SK-N-SH treated with all-trans-retinoic acid at 6 μM for 48 hours (cell line): ENCODE measurements at regions not wholly inside any gene's neighbourhood (a gene's known extent, or its start where the extent isn't known, plus 50 kb on each side); places are given as distances from the start of the nearest gene placed in this dataset.
A peak's percentile ranks its signal among the peaks of the same experiment; 100 is the strongest.
"Not testable (repeated sequence)": the region's sequence is repeated elsewhere in the genome, so short reads cannot be mapped to it uniquely, and the experiment has no call there.

Experiments used
- ATAC-seq: fragments of 200-7000 bp; cut with Tn5 transposase; 3 replicates; pipeline ENCODE4 v1.9.1; 2020; ENCODE audit warnings: mild to moderate bottlenecking, moderate library complexity
- ARNTL ChIP-seq: fragments of 450-650 bp; formaldehyde crosslinking; IDR thresholded peaks from 2 replicates; pipeline ENCODE4 v1.5.0; 2020; ENCODE audit warnings: low read depth, mild to moderate bottlenecking, moderate library complexity, borderline replicate concordance
- BACH2 ChIP-seq: fragments of 250-450 bp; sonication (Bioruptor Pico); IDR thresholded peaks from 2 replicates; pipeline ENCODE4 v1.9.0; 2021; ENCODE audit warnings: mild to moderate bottlenecking, borderline replicate concordance
- CSDC2 ChIP-seq: fragments of 250-450 bp; sonication (Bioruptor Pico); IDR thresholded peaks from 2 replicates; pipeline ENCODE4 v1.5.0; 2020; ENCODE audit warnings: mild to moderate bottlenecking, moderate library complexity
- ISL1 ChIP-seq: fragments of 250-450 bp; sonication (Bioruptor Pico); IDR thresholded peaks from 2 replicates; pipeline ENCODE4 v2.1.2; 2022; ENCODE audit warnings: mild to moderate bottlenecking, moderate library complexity
- OSR1 ChIP-seq: fragments of 250-450 bp; sonication (Bioruptor Pico); IDR thresholded peaks from 2 replicates; pipeline ENCODE4 v1.8.0; 2022; ENCODE audit warnings: moderate library complexity, mild to moderate bottlenecking, inconsistent platforms
- POU6F1 ChIP-seq: fragments of 250-450 bp; sonication (Bioruptor Pico); IDR thresholded peaks from 2 replicates; pipeline ENCODE4 v1.8.0; 2021; ENCODE audit warnings: low read depth, mild to moderate bottlenecking, moderate library complexity, borderline replicate concordance
- PPARA ChIP-seq: fragments of 250-450 bp; sonication (Bioruptor Pico); IDR thresholded peaks from 2 replicates; pipeline ENCODE4 v1.5.0; 2020; ENCODE audit warnings: mild to moderate bottlenecking, borderline replicate concordance
- RARB ChIP-seq: fragments of 250-450 bp; sonication (Bioruptor Pico); IDR thresholded peaks from 2 replicates; pipeline ENCODE4 v1.8.0; 2021; ENCODE audit warnings: mild to moderate bottlenecking, moderate library complexity
- SNAI2 ChIP-seq: fragments of 250-450 bp; sonication (Bioruptor Pico); IDR thresholded peaks from 2 replicates; pipeline ENCODE4 v1.5.0; 2020; ENCODE audit warnings: mild to moderate bottlenecking, moderate library complexity
- TCF4 ChIP-seq: fragments of 250-450 bp; sonication (Bioruptor Pico); IDR thresholded peaks from 2 replicates; pipeline ENCODE4 v1.8.0; 2021; ENCODE audit warnings: mild to moderate bottlenecking, moderate library complexity, borderline replicate concordance
- TOX ChIP-seq: fragments of 250-450 bp; sonication (Bioruptor Pico); IDR thresholded peaks from 2 replicates; pipeline ENCODE4 v1.8.0; 2021; ENCODE audit warnings: mild to moderate bottlenecking, moderate library complexity, borderline replicate concordance
- ZC3H10 ChIP-seq: fragments of 250-450 bp; sonication (Bioruptor Pico); IDR thresholded peaks from 2 replicates; pipeline ENCODE4 v1.5.1; 2021; ENCODE audit warnings: mild to moderate bottlenecking, moderate library complexity
- ZFP3 ChIP-seq: fragments of 250-450 bp; sonication (Bioruptor Pico); IDR thresholded peaks from 2 replicates; pipeline ENCODE4 v1.5.0; 2020; ENCODE audit warnings: mild to moderate bottlenecking, moderate library complexity
- ZFP30 ChIP-seq: fragments of 450-650 bp; formaldehyde crosslinking; IDR thresholded peaks from 2 replicates; pipeline ENCODE4 v1.5.0; 2022; ENCODE audit warnings: mild to moderate bottlenecking, moderate library complexity
- ZNF565 ChIP-seq: fragments of 450-650 bp; formaldehyde crosslinking; conservative IDR thresholded peaks from 2 replicates; pipeline ENCODE4 v1.5.0; 2020; ENCODE audit warnings: low read depth, mild to moderate bottlenecking, moderate library complexity
- ZNF70 ChIP-seq: fragments of 450-650 bp; formaldehyde crosslinking; IDR thresholded peaks from 2 replicates; pipeline ENCODE4 v1.5.0; 2020; ENCODE audit warnings: mild to moderate bottlenecking, moderate library complexity
- ZNF8 ChIP-seq: fragments of 450-650 bp; formaldehyde crosslinking; IDR thresholded peaks from 2 replicates; pipeline ENCODE4 v1.5.0; 2020; ENCODE audit warnings: mild to moderate bottlenecking, moderate library complexity
- TF ChIP-seq, protein P1 (sequence below): fragments of 250-450 bp; sonication (Bioruptor Pico); IDR thresholded peaks from 2 replicates; pipeline ENCODE4 v1.8.0; 2020; ENCODE audit warnings: mild to moderate bottlenecking, moderate library complexity, borderline replicate concordance

DNA sequence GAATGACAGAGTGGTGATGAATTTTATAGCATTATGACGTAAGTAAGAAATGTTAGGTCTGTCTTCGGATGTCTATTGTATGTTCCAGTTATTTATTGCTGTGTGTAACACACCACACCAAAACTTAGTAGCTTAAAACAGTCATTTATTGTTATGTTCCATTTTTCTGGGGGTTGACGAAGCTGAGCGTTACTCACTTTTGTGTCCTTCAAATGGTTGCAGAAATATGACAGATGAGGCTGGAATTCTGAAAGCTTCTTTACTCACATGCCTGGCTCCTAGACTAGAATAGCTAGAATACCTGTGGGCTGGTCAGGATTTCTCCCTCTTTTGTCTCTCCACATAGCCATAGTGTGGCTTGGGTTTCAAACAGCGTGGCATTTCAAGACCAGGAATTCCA, 62.1 kb upstream of the S1PR1 start:
- TF ChIP-seq POU6F1 (CRISPR knock-in tag) (no peak), ISL1 (0 out of 2 replicates have a peak, but pooled peaks have one; percentile 36)
- ATAC-seq = peak; percentile 98

DNA sequence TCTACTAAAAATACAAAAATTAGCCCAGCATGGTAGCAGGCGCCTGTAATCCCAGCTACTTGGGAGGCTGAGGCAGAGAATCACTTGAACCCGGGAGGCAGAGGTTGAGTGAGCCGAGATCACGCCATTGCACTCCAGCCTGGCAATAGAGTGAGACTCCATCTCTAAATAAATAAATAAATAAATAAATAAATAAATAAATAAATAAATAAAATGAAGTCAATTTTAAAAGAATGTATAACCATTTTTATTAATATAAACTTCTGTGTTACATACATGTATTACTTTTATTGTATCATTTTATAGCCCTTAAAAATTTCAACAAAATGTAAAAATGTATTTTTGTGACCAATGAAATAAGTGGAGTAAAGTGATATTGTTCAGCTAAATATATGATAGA, 62.5 kb upstream of the S1PR1 start:
- ATAC-seq = not testable (repeated sequence)

- TF ChIP-seq ZNF8 = no peak
- TF ChIP-seq CSDC2 (CRISPR knock-in tag) = no peak
- TF ChIP-seq OSR1 (CRISPR knock-in tag) = no peak
- TF ChIP-seq ZNF565 = no peak
- TF ChIP-seq RARB (CRISPR knock-in tag) = no peak
- TF ChIP-seq ARNTL (CRISPR knock-in tag) = no peak
- TF ChIP-seq ISL1 = no peak
- no peak for TF ChIP-seq POU6F1 (CRISPR knock-in tag)
- no peak for ATAC-seq
Observed at GRCh38 chr1:101170506-101171050, 66.2 kb upstream of the S1PR1 start.

DNA sequence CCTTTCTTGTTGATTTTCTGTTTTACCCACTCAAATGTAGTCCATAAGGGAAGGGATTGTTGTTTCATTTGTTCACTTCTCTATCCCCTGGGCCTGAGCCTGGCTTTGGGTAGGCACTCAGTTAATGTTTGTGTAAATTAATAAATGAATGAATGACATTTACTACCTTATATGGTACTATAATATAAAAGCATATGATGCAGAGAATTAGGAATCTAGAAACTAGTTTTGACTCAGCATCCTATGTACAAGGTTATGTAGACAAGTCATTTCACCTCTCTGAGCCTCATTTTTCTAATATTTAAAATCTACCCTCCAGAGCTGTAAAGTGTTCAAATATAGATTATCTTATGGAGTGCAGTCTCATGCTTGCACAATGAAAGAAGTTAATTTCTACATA, 68.9 kb upstream of the S1PR1 start:
- no peak for ATAC-seq
- TF ChIP-seq ZFP30 (no peak), PPARA (CRISPR knock-in tag) (no peak), TOX (no peak), TCF4 (CRISPR knock-in tag) (no peak), ZC3H10 (no peak), ZFP3 (CRISPR knock-in tag) (no peak), SNAI2 (CRISPR knock-in tag) (no peak), RARB (CRISPR knock-in tag) (no peak)
- TF ChIP-seq, protein P1, sequence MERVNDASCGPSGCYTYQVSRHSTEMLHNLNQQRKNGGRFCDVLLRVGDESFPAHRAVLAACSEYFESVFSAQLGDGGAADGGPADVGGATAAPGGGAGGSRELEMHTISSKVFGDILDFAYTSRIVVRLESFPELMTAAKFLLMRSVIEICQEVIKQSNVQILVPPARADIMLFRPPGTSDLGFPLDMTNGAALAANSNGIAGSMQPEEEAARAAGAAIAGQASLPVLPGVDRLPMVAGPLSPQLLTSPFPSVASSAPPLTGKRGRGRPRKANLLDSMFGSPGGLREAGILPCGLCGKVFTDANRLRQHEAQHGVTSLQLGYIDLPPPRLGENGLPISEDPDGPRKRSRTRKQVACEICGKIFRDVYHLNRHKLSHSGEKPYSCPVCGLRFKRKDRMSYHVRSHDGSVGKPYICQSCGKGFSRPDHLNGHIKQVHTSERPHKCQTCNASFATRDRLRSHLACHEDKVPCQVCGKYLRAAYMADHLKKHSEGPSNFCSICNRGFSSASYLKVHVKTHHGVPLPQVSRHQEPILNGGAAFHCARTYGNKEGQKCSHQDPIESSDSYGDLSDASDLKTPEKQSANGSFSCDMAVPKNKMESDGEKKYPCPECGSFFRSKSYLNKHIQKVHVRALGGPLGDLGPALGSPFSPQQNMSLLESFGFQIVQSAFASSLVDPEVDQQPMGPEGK (CRISPR knock-in tag) = no peak

- TF ChIP-seq TOX (no peak), OSR1 (CRISPR knock-in tag) (no peak), ZNF70 (CRISPR knock-in tag) (no peak)
- no peak for ATAC-seq
Observed at GRCh38 chr1:101166583-101167120, 70.2 kb upstream of the S1PR1 start.

GRCh38 chr1:101165954-101166353, 70.9 kb upstream of the S1PR1 start:
- TF ChIP-seq OSR1 (CRISPR knock-in tag) = no peak
- no peak for TF ChIP-seq BACH2 (CRISPR knock-in tag)
- TF ChIP-seq, protein P1 (CRISPR knock-in tag) = no peak

More at GRCh38 chr1:101165954-101166353, 70.9 kb upstream of the S1PR1 start:
- no peak for ATAC-seq
